GM12878 (cell line): ENCODE measurements at regions not wholly inside any gene's neighbourhood (a gene's known extent, or its start where the extent isn't known, plus 50 kb on each side); places are given as distances from the start of the nearest gene placed in this dataset.

Experiments used
- ATAC-seq: fragments of 200-7000 bp; cut with Tn5 transposase; 3 replicates; pipeline ENCODE4 v1.9.1; 2020; ENCODE audit warnings: mild to moderate bottlenecking, moderate library complexity
- BruUV-seq: library from RNA; stranded (reverse); fragments of 400-500 nt; replicated peaks from 2 replicates; lab custom pipeline; 2021; lab: Mats Ljungman, UMichigan
- CTCF ChIA-PET: fragments of 300-600 bp; sonication (Branson Sonifier 250); formaldehyde crosslinking; extraction: SDS; loops from one replicate; lab custom pipeline; 2021; ENCODE audit warnings: inconsistent platforms; lab: Yijun Ruan, JAX
- POLR2A ChIA-PET: fragments of 350-600 bp; formaldehyde crosslinking; extraction: SDS; loops from one replicate; lab custom pipeline; 2021; ENCODE audit warnings: inconsistent platforms; lab: Charles Lee
- RAD21 ChIA-PET: fragments of 300-600 bp; sonication (Branson Sonifier 250); formaldehyde crosslinking; loops from one replicate; lab custom pipeline; 2023; ENCODE audit warnings: antibody characterized with exemption; ENCODE audit not compliant: unreplicated experiment; lab: Charles Lee
- SMC1A ChIA-PET: fragments of 300-600 bp; sonication (Branson Sonifier 250); formaldehyde crosslinking; loops from one replicate; lab custom pipeline; 2023; ENCODE audit not compliant: unreplicated experiment, uncharacterized antibody; lab: Charles Lee
- DNase-seq: peaks from one replicate; pipeline ENCODE4 v3.0.0-alpha.2; 2011; ENCODE audit warnings: low read depth, low spot score
- FAIRE-seq: peaks from 3 replicates; lab custom pipeline; 2011; peaks lifted over from hg19 to GRCh38; lab: Jason Lieb, UNC
- H2AFZ ChIP-seq: 2 replicates; pipeline ENCODE4 v1.6.0; 2011; ENCODE audit warnings: low read depth, low read length, control low read depth; ENCODE audit not compliant: control insufficient read depth
- H3K27ac ChIP-seq: 2 replicates; pipeline ENCODE4 v1.5.1; 2011; ENCODE audit warnings: control low read depth; ENCODE audit not compliant: control insufficient read depth, insufficient read depth
- H3K27me3 ChIP-seq, 2 experiments: replicated peaks in 1 of 2; 2 replicates each; pipeline versions ENCODE4 v1.6.0 to v1.6.1; 2011; ENCODE audit warnings: low read length in 1 of 2; ENCODE audit not compliant: control insufficient read depth in 2 of 2, insufficient read depth in 2 of 2
- H3K36me3 ChIP-seq, 2 experiments: 2 replicates each; pipeline ENCODE4 v1.5.1; 2011; ENCODE audit warnings: low read length in 1 of 2; ENCODE audit not compliant: control insufficient read depth in 2 of 2, insufficient read depth in 2 of 2
- H3K4me1 ChIP-seq: 2 replicates; pipeline ENCODE4 v1.6.1; 2011; ENCODE audit warnings: mild to moderate bottlenecking, low read length, moderate library complexity, mixed read lengths; ENCODE audit not compliant: control insufficient read depth, insufficient read depth
- H3K4me2 ChIP-seq: 2 replicates; pipeline ENCODE4 v1.6.0; 2011; ENCODE audit warnings: control low read depth; ENCODE audit not compliant: control insufficient read depth, insufficient read depth
- H3K4me3 ChIP-seq: fragments of 200-600 bp; sonication (generic); 2 replicates; pipeline ENCODE4 v1.5.1; 2016
- H3K79me2 ChIP-seq: 2 replicates; pipeline ENCODE4 v1.6.0; 2011; ENCODE audit warnings: low read length; ENCODE audit not compliant: control insufficient read depth, insufficient read depth
- H3K9ac ChIP-seq: 2 replicates; pipeline ENCODE4 v1.8.0; 2011; ENCODE audit warnings: low read length, control low read depth, mixed read lengths; ENCODE audit not compliant: control insufficient read depth, insufficient read depth
- H3K9me3 ChIP-seq: replicated peaks from 3 replicates; pipeline ENCODE4 v1.5.1; 2011; ENCODE audit warnings: mild to moderate bottlenecking, low read length; ENCODE audit not compliant: control insufficient read depth, insufficient read depth
- H4K20me1 ChIP-seq: 2 replicates; pipeline ENCODE4 v1.6.0; 2011; ENCODE audit not compliant: control insufficient read depth, insufficient read depth
- CBX3 ChIP-seq: fragments of 200-600 bp; sonication (generic); IDR thresholded peaks from 2 replicates; pipeline ENCODE4 v1.6.1; 2016; ENCODE audit warnings: low read depth, borderline replicate concordance
- CHD1 ChIP-seq: IDR thresholded peaks from 2 replicates; pipeline ENCODE4 v1.6.1; 2012; ENCODE audit warnings: low read depth, low read length, improper control_type of control experiment
- EED ChIP-seq: sonication (generic); IDR thresholded peaks from 2 replicates; pipeline ENCODE4 v1.6.1; 2016; ENCODE audit warnings: antibody characterized with exemption, low read depth
- HDAC2 ChIP-seq: fragments of 200-600 bp; sonication (generic); IDR thresholded peaks from 2 replicates; pipeline ENCODE4 v1.6.1; 2017
- KLF5 ChIP-seq: fragments of 450-650 bp; IDR thresholded peaks from 2 replicates; pipeline ENCODE4 v1.6.1; 2014; ENCODE audit warnings: mild to moderate bottlenecking; ENCODE audit not compliant: partially characterized antibody
- MEF2A ChIP-seq: IDR thresholded peaks from 2 replicates; pipeline ENCODE4 v1.6.1; 2011; ENCODE audit warnings: low read depth, mild to moderate bottlenecking, low read length, moderate library complexity; ENCODE audit not compliant: insufficient read depth
- MYB ChIP-seq: fragments of 150-350 bp; IDR thresholded peaks from 2 replicates; pipeline ENCODE4 v1.6.1; 2014; ENCODE audit warnings: mild to moderate bottlenecking, low read depth, low read length, borderline replicate concordance
- PML ChIP-seq: IDR thresholded peaks from 2 replicates; pipeline ENCODE4 v1.6.1; 2012; ENCODE audit warnings: low read length, inconsistent platforms
- SIN3A ChIP-seq: IDR thresholded peaks from 2 replicates; pipeline ENCODE4 v1.6.1; 2012; ENCODE audit warnings: low read depth, low read length, improper control_type of control experiment
- YY1 ChIP-seq: IDR thresholded peaks from 2 replicates; pipeline ENCODE4 v1.6.1; 2011; ENCODE audit warnings: low read depth, mild to moderate bottlenecking, low read length
- ZBED1 ChIP-seq: IDR thresholded peaks from 2 replicates; pipeline ENCODE4 v1.6.1; 2016; ENCODE audit warnings: borderline replicate concordance
- WGBS: methylation state at CpG from one replicate; pipeline ENCODE4 v1.1.6; 2016; ENCODE audit warnings: low lambda C conversion rate; ENCODE audit not compliant: insufficient replicate concordance, insufficient coverage; ENCODE audit errors: missing lambda C conversion rate; 5-methylcytosine and 5-hydroxymethylcytosine counted together
- in situ Hi-C: fragments of 300-500 bp; cut with MboI; formaldehyde crosslinking; loops from 9 replicates; pipeline ENCODE4 v1.14.3; 2018; ENCODE audit warnings: mixed read lengths
- intact Hi-C: fragments of 100-400 bp; cut with micrococcal nuclease; formaldehyde crosslinking; loops from one replicate; pipeline ENCODE4 v1.14.2; 2022; ENCODE audit not compliant: unreplicated experiment
- TF ChIP-seq, protein P1 (sequence below): fragments of 450-650 bp; IDR thresholded peaks from 2 replicates; pipeline ENCODE4 v1.6.1; 2018; ENCODE audit warnings: borderline replicate concordance, mild to moderate bottlenecking; ENCODE audit not compliant: partially characterized antibody
- TF ChIP-seq, protein P2 (sequence below): fragments of 450-650 bp; IDR thresholded peaks from 2 replicates; pipeline ENCODE4 v1.6.1; 2017; ENCODE audit warnings: low read depth, mild to moderate bottlenecking, moderate library complexity

DNA sequence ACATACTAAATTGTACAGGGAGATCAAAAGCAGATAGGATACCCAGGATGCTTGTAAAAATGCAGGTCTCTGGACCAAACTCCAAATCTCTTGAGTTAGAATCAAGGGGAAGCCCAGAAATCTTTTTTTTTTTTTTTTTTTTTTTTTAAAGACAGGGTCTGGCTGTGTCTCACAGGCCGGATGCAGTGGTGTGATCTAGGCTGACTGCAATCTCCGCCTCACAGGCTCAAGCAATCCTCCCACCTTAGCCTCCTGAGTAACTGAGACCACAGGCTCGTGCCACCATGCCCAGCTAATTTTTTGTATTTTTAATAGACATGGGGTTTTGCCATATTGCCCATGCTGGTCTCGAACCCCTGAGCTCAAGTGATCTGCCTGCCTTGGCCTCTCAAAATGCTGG is 373.5 kb downstream of the SHQ1 start:
- no peak for FAIRE-seq
- DNase-seq, result no peak
- Histone ChIP-seq H3K4me1 (peaks cover 23% of the 10 kb centered on the region), H3K36me3 (no peaks in the 10 kb centered on the region), H3K9ac (no peak overlapping the region), H3K27ac (peak overlapping the region; percentile 27; the same call in 1 of the 2 replicates), H4K20me1 (no peaks in the 10 kb centered on the region), H3K9me3 (no peaks in the 10 kb centered on the region), H3K27me3 (no peaks in the 10 kb centered on the region), H3K4me3 (no peak overlapping the region), H3K4me2 (no peak overlapping the region), H3K79me2 (no peaks in the 10 kb centered on the region), H2AFZ (no peak overlapping the region)
- no peak for ATAC-seq
- ChIA-PET RAD21 (interaction anchor here (1.1 to 1.7 kb wide), 2 partner anchors 13 to 64 kb away, joined by 3 to 5 read pairs; no protein-coding TSS in a partner anchor), CTCF (no interaction called here), SMC1A (interaction anchor here (0.7 kb wide), 1 partner anchor 331 kb away, joined by 3 read pairs; no protein-coding TSS in a partner anchor), POLR2A (no interaction called here)
- in situ Hi-C loops (no loop called here), intact Hi-C loops (no loop called here)
- no TSS peak for BruUV-seq
- WGBS, result 62% methylated on average over 3 of the region's 4 CpGs
- no peak for TF ChIP-seq MYB
- TF ChIP-seq MEF2A, result no peak
- no peak for TF ChIP-seq PML
- TF ChIP-seq, protein P1, sequence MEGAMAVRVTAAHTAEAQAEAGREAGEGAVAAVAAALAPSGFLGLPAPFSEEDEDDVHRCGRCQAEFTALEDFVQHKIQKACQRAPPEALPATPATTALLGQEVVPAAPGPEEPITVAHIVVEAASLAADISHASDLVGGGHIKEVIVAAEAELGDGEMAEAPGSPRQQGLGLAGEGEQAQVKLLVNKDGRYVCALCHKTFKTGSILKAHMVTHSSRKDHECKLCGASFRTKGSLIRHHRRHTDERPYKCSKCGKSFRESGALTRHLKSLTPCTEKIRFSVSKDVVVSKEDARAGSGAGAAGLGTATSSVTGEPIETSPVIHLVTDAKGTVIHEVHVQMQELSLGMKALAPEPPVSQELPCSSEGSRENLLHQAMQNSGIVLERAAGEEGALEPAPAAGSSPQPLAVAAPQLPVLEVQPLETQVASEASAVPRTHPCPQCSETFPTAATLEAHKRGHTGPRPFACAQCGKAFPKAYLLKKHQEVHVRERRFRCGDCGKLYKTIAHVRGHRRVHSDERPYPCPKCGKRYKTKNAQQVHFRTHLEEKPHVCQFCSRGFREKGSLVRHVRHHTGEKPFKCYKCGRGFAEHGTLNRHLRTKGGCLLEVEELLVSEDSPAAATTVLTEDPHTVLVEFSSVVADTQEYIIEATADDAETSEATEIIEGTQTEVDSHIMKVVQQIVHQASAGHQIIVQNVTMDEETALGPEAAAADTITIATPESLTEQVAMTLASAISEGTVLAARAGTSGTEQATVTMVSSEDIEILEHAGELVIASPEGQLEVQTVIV, result no peak
- TF ChIP-seq, protein P2, sequence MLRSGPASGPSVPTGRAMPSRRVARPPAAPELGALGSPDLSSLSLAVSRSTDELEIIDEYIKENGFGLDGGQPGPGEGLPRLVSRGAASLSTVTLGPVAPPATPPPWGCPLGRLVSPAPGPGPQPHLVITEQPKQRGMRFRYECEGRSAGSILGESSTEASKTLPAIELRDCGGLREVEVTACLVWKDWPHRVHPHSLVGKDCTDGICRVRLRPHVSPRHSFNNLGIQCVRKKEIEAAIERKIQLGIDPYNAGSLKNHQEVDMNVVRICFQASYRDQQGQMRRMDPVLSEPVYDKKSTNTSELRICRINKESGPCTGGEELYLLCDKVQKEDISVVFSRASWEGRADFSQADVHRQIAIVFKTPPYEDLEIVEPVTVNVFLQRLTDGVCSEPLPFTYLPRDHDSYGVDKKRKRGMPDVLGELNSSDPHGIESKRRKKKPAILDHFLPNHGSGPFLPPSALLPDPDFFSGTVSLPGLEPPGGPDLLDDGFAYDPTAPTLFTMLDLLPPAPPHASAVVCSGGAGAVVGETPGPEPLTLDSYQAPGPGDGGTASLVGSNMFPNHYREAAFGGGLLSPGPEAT, result no peak
- no peak for TF ChIP-seq HDAC2
- TF ChIP-seq YY1, result no peak
- TF ChIP-seq CHD1, result no peak
- TF ChIP-seq CBX3, result no peak
- TF ChIP-seq ZBED1, result no peak
- TF ChIP-seq EED, result no peak
- TF ChIP-seq SIN3A, result no peak
- no peak for TF ChIP-seq KLF5
- TF ChIP-seq, all 136 proteins: peak for 0
